Urinary bladder (tissue), 3 donors: ENCODE measurements at regions not wholly inside any gene's neighbourhood (a gene's known extent, or its start where the extent isn't known, plus 50 kb on each side); places are given as distances from the start of the nearest gene placed in this dataset.

Experiments
- DNase-seq: peaks from one replicate; pipeline ENCODE4 v3.0.0-alpha.2; 2015; ENCODE audit errors: extremely low spot score
- H3K27ac ChIP-seq: one replicate; pipeline ENCODE4 v1.5.1; 2013; ENCODE audit warnings: low read depth, mild to moderate bottlenecking, moderate library complexity
- H3K36me3 ChIP-seq: one replicate; pipeline ENCODE4 v1.6.1; 2013; ENCODE audit warnings: mild to moderate bottlenecking, moderate library complexity; ENCODE audit not compliant: insufficient read depth
- H3K4me1 ChIP-seq: one replicate; pipeline ENCODE4 v1.6.1; 2013; ENCODE audit warnings: mild to moderate bottlenecking, moderate library complexity; ENCODE audit not compliant: insufficient read depth
- H3K4me3 ChIP-seq: one replicate; pipeline ENCODE4 v1.5.1; 2013; ENCODE audit warnings: low read depth, low read length
- WGBS: extraction: QIAGEN DNeasy Blood & Tissue Kit; methylation state at CpG from one replicate; pipeline ENCODE4 v1.1.7; 2013; 5-methylcytosine and 5-hydroxymethylcytosine counted together
- donor health status: healthy with polysubstance abuse.
- donor health status: healthy.

GRCh38 chr11:128389461-128389976, 197.8 kb downstream of the ETS1 start:
- Histone ChIP-seq H3K36me3 (no peaks in the 10 kb centered on the region), H3K27ac (no peak overlapping the region), H3K4me1 (peaks cover 2% of the 10 kb centered on the region), H3K4me3 (no peak overlapping the region)
- no peak for DNase-seq
- 92% methylated on average over 7 of the region's 7 CpGs for WGBS

DNA sequence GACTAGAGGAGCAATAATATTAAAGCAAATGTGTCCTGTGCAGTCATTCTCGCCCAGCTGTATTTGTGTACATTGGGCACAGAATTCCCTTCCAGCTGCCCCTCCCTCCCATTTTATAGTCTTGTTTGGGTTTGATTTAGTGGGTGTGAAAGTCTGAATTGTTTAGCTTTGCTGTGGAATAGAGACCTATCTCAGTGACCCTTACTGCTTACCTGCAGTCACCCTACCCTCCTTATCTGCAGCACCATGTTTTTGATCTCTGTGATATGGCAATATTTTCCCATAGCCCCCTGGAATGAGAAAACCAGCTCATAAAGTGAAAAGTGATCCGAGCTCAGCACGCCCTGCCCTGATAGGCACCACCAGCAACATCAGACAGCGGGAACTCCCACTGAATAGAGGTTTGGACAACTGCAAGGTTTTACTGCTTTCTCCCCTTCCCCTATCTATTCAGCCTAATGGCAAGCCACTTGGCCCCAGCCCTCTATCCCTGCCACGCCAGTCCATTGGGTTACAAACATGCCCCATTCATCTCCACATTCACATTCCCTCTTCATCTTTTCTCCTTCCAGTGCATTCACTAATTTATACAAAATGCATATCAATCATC, 199.0 kb downstream of the ETS1 start:
- DNase-seq, result no peak
- H3K27ac ChIP-seq, result no peak overlapping the region
- 82% methylated on average over 5 of the region's 5 CpGs for WGBS

DNA sequence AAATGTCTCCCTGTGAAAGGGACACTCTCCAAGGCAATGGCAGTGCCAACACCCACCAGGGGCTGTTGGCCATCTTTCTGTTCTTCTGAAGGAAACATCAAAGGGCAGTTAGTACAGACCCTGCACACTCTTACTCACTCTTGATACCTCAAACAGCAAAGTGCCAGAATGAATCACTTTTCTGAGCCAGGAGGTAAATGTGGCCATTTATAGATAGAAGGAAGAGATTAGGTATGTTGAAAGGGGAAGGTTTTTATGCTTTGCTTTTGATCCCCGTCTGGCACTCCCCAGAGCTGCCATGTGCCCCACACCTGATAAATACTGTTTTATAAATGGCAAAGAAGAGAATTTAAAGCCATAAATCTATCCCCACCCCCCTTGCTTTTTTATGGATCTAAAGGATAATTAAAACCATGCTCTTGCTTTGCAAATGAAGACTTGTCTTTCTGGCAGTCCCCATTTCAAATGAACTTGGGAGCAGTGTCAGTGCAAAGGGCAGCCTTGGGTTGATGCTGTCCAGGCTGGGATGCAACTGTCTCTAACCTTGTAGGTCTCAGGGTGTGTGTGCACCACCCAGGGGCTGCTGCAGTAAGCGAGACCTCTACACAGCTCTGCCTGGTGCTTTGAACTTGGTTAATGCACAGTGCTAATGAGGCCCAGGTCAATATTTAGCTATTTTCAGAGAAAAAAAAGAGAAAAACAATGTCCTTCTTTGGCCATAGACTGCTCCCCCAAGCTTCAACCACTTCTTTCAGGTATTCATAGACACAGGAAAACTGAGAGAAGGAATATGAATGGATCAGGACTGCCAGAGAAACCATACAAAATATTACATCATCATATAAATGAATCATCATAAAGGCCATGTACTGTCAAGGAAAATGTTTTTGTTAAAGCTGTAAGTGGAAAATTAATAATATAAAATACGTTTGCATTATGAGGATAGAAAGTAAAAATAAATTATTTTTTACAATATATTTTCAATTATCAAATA, 207.5 kb downstream of the ETS1 start:
- Histone ChIP-seq H3K4me3 (no peak overlapping the region), H3K27ac (no peak overlapping the region), H3K36me3 (no peaks in the 10 kb centered on the region), H3K4me1 (no peaks in the 10 kb centered on the region)
- 54% methylated on average over 3 of the region's 3 CpGs for WGBS
- DNase-seq, result no peak

More for the DNA sequence above, 199.0 kb downstream of the ETS1 start:
- H3K4me3 ChIP-seq, result no peak overlapping the region
- H3K36me3 ChIP-seq, result no peaks in the 10 kb centered on the region
- H3K4me1 ChIP-seq, result no peaks in the 10 kb centered on the region

DNA sequence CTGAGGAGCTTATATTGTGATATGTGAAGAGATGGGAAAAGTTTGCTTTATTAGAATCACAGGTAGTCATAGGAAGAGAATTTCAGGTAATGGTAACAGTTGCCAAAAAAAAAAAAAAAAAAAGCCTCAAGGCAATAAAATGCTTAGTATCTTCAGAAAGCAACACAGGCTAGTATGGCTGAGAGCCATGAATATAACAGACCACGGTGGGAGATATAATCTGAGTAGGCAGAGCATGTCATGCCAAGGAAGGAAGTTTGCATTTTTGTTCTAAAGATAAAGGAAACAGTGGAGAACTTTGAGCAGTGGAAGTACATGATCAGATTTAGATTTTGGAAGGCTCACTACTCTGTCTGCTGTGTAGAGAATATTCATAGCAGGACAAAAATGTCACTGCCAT, 211.4 kb downstream of the ETS1 start:
- 2% methylated on average over 1 of the region's 1 CpG for WGBS
- DNase-seq, result no peak
- no peaks in the 10 kb centered on the region for H3K4me1 ChIP-seq

DNA sequence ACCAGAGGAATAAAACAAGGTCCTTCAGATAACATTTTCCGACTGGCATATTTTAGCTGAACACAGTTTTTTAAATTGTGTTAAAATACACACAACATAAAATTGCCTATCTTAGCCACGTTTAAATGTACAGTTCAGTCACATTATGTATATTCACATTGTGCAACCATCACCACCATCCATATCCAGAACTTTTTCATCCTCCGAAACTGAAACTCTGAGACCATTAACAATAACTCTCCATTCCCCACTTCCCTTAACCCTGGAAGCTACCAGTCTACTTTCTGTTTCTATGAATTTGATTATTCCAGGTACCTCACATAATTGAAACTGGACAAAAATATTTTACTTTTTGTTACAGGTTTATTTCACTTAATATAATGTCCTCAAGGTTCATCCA, 213.3 kb downstream of the ETS1 start:
- Histone ChIP-seq H3K4me3 (no peak overlapping the region), H3K4me1 (no peaks in the 10 kb centered on the region), H3K36me3 (no peaks in the 10 kb centered on the region), H3K27ac (no peak overlapping the region)
- DNase-seq, result no peak
- WGBS, result 64% methylated on average over 3 of the region's 3 CpGs

More for the DNA sequence above, 211.4 kb downstream of the ETS1 start:
- no peak overlapping the region for H3K27ac ChIP-seq
- no peaks in the 10 kb centered on the region for H3K36me3 ChIP-seq
- no peak overlapping the region for H3K4me3 ChIP-seq

- H3K4me1 ChIP-seq, result no peaks in the 10 kb centered on the region
- WGBS, result 90% methylated on average over 1 of the region's 1 CpG
- no peak overlapping the region for H3K4me3 ChIP-seq
- DNase-seq, result no peak
- H3K36me3 ChIP-seq, result no peaks in the 10 kb centered on the region
- H3K27ac ChIP-seq, result no peak overlapping the region
These were observed 214.4 kb downstream of the ETS1 start for GRCh38 chr11:128372977-128373376.

- WGBS, result 85% methylated on average over 10 of the region's 10 CpGs
- Histone ChIP-seq H3K4me3 (no peak overlapping the region), H3K4me1 (no peaks in the 10 kb centered on the region), H3K36me3 (no peaks in the 10 kb centered on the region), H3K27ac (no peak overlapping the region)
- no peak for DNase-seq
These were observed 219.8 kb downstream of the ETS1 start for GRCh38 chr11:128367573-128367972.

GRCh38 chr11:128365044-128365443, 222.3 kb downstream of the ETS1 start:
- Histone ChIP-seq H3K4me3 (no peak overlapping the region), H3K36me3 (no peaks in the 10 kb centered on the region), H3K4me1 (no peaks in the 10 kb centered on the region), H3K27ac (no peak overlapping the region)
- WGBS, result 28% methylated on average over 3 of the region's 3 CpGs
- no peak for DNase-seq

- WGBS, result 44% methylated on average over 8 of the region's 8 CpGs
- Histone ChIP-seq H3K4me1 (no peaks in the 10 kb centered on the region), H3K27ac (no peak overlapping the region), H3K36me3 (no peaks in the 10 kb centered on the region), H3K4me3 (no peak overlapping the region)
- no peak for DNase-seq
These were observed 225.8 kb downstream of the ETS1 start for GRCh38 chr11:128361451-128362020.

- 74% methylated on average over 3 of the region's 3 CpGs for WGBS
- DNase-seq, result no peak
- H3K4me1 ChIP-seq, result no peaks in the 10 kb centered on the region
- H3K36me3 ChIP-seq, result no peaks in the 10 kb centered on the region
- no peak overlapping the region for H3K27ac ChIP-seq
- no peak overlapping the region for H3K4me3 ChIP-seq
These were observed 227.8 kb downstream of the ETS1 start for GRCh38 chr11:128359515-128359914.

DNA sequence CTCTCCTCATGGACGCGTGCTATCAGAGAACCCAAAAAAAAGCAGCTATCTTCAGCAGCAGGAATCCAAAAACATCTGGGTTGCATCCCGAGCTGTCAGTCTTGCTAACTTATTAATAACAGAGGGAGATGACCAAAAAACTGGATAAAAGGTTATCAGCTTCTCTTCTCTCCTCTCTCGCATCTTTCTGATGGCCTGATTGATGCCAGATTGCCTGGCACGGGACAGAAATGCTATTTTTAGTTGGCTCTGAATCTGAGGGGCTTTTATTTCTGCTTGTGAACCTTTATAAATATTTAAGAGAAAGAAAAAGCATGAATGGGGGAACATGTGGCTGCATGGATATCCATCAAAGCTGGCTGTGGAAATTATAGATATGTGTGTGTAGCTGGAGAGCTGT, 230.3 kb downstream of the ETS1 start:
- no peaks in the 10 kb centered on the region for H3K4me1 ChIP-seq
- 24% methylated on average over 5 of the region's 5 CpGs for WGBS
- H3K36me3 ChIP-seq, result no peaks in the 10 kb centered on the region
- no peak for DNase-seq
- no peak overlapping the region for H3K4me3 ChIP-seq
- H3K27ac ChIP-seq, result no peak overlapping the region

DNA sequence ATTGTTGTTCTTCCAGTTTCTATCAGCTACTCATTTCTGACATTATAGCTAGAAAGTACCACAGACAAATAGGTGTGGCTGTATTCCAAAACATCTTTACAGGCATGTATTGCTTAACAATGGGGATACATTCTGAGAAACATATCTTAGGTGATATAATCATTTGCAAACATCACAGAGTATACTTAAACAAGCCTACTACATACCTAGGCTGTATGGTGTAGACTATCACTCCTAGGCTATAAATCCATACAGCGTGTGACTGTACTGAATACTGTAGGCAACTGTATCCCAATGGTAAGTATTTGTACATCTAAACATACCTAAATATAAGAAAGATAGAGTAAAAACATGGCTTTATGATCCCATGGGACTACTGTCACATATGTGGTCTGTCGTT, 231.8 kb downstream of the ETS1 start:
- DNase-seq, result no peak
- Histone ChIP-seq H3K36me3 (no peaks in the 10 kb centered on the region), H3K4me1 (no peaks in the 10 kb centered on the region), H3K27ac (no peak overlapping the region), H3K4me3 (no peak overlapping the region)
- 85% methylated on average over 2 of the region's 2 CpGs for WGBS

GRCh38 chr11:128354476-128354875, 232.9 kb downstream of the ETS1 start:
- Histone ChIP-seq H3K4me1 (no peaks in the 10 kb centered on the region), H3K36me3 (no peaks in the 10 kb centered on the region), H3K27ac (no peak overlapping the region), H3K4me3 (no peak overlapping the region)
- no peak for DNase-seq
- 91% methylated on average over 2 of the region's 2 CpGs for WGBS

- Histone ChIP-seq H3K4me1 (no peaks in the 10 kb centered on the region), H3K27ac (no peak overlapping the region), H3K4me3 (no peak overlapping the region), H3K36me3 (no peaks in the 10 kb centered on the region)
- 54% methylated on average over 6 of the region's 6 CpGs for whole genome bisulfite sequencing
- no peak for DNase-seq
These were observed 236.2 kb downstream of the ETS1 start for GRCh38 chr11:128351168-128351567.
